ENCODE measurements at regions not wholly inside any gene's neighbourhood (a gene's known extent, or its start where the extent isn't known, plus 50 kb on each side); places are given as distances from the start of the nearest gene placed in this dataset.

GRCh38 chr2:81050580-81051095, 746.1 kb upstream of the LRRTM1 start:
- H3K27ac ChIP-seq (ENCODE audit: control insufficient read depth, insufficient read depth, low read length) = no peak overlapping the region
- TF ChIP-seq EZH2 (IDR thresholded peaks at IDR 0.05; ENCODE audit: low read length) = no peak
- TF ChIP-seq, protein P1, sequence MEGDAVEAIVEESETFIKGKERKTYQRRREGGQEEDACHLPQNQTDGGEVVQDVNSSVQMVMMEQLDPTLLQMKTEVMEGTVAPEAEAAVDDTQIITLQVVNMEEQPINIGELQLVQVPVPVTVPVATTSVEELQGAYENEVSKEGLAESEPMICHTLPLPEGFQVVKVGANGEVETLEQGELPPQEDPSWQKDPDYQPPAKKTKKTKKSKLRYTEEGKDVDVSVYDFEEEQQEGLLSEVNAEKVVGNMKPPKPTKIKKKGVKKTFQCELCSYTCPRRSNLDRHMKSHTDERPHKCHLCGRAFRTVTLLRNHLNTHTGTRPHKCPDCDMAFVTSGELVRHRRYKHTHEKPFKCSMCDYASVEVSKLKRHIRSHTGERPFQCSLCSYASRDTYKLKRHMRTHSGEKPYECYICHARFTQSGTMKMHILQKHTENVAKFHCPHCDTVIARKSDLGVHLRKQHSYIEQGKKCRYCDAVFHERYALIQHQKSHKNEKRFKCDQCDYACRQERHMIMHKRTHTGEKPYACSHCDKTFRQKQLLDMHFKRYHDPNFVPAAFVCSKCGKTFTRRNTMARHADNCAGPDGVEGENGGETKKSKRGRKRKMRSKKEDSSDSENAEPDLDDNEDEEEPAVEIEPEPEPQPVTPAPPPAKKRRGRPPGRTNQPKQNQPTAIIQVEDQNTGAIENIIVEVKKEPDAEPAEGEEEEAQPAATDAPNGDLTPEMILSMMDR (optimal IDR thresholded peaks at IDR 0.05 in 1 of 3, IDR thresholded peaks at IDR 0.05 in 1 of 3, conservative IDR thresholded peaks at IDR 0.05 in 1 of 3; ENCODE audit: extremely low read depth in 1 of 3, insufficient read depth in 2 of 3, low read length in 3 of 3) = no peak
- H4K20me1 ChIP-seq (ENCODE audit: control insufficient read depth, extremely low read depth, insufficient read depth, low read length) = no peaks in the 10 kb centered on the region
- no peak overlapping the region for H3K4me3 ChIP-seq (ENCODE audit: control insufficient read depth in 2 of 3, extremely low read depth in 1 of 3, insufficient read depth in 2 of 3, low read depth in 1 of 3, low read length in 3 of 3)
- H3K9me3 ChIP-seq (ENCODE audit: control insufficient read depth, low read depth, low read length) = no peaks in the 10 kb centered on the region
- DNase-seq (ENCODE audit: low read depth, low spot score) = no peak
- FAIRE-seq = no peak
- no peaks in the 10 kb centered on the region for H3K27me3 ChIP-seq (ENCODE audit: control insufficient read depth, extremely low read depth, insufficient read depth, low read length)
- H3K4me2 ChIP-seq (ENCODE audit: control insufficient read depth, extremely low read depth, insufficient read depth, low read depth, low read length) = no peak overlapping the region
- no peak overlapping the region for H3K9ac ChIP-seq (ENCODE audit: control insufficient read depth, extremely low read depth, insufficient read depth, low read length)
- H3K36me3 ChIP-seq (ENCODE audit: control insufficient read depth in 2 of 2, extremely low read depth in 1 of 2, insufficient read depth in 2 of 2, low read length in 2 of 2) = no peaks in the 10 kb centered on the region
- no peak overlapping the region for H2AFZ ChIP-seq (ENCODE audit: control insufficient read depth, low read length)
- H3K4me1 ChIP-seq (ENCODE audit: control insufficient read depth, extremely low read depth, insufficient read depth, low read length) = no peaks in the 10 kb centered on the region
- no peaks in the 10 kb centered on the region for H3K79me2 ChIP-seq (ENCODE audit: control insufficient read depth, insufficient read depth, low read length)
- dilution Hi-C loops (cut with MboI; ENCODE audit: extremely low pct_ligation_motif_present, low sequenced_read_pairs) = no loop called here
- H3K9me1 ChIP-seq (ENCODE audit: control insufficient read depth, extremely low read depth, insufficient read depth, low read length) = no peaks in the 10 kb centered on the region

- Histone ChIP-seq H3K4me1 (ENCODE audit: control insufficient read depth, extremely low read depth, insufficient read depth, low read length) (no peaks in the 10 kb centered on the region), H3K9ac (ENCODE audit: control insufficient read depth, extremely low read depth, insufficient read depth, low read length) (no peak overlapping the region), H3K27me3 (ENCODE audit: control insufficient read depth, extremely low read depth, insufficient read depth, low read length) (no peaks in the 10 kb centered on the region), H3K79me2 (ENCODE audit: control insufficient read depth, insufficient read depth, low read length) (no peaks in the 10 kb centered on the region), H3K4me2 (ENCODE audit: control insufficient read depth, extremely low read depth, insufficient read depth, low read depth, low read length) (no peak overlapping the region), H2AFZ (ENCODE audit: control insufficient read depth, low read length) (no peak overlapping the region), H3K4me3 (ENCODE audit: control insufficient read depth in 2 of 3, extremely low read depth in 1 of 3, insufficient read depth in 2 of 3, low read depth in 1 of 3, low read length in 3 of 3) (no peak overlapping the region), H3K36me3 (ENCODE audit: control insufficient read depth in 2 of 2, extremely low read depth in 1 of 2, insufficient read depth in 2 of 2, low read length in 2 of 2) (no peaks in the 10 kb centered on the region), H3K27ac (ENCODE audit: control insufficient read depth, insufficient read depth, low read length) (no peak overlapping the region), H3K9me3 (ENCODE audit: control insufficient read depth, low read depth, low read length) (no peaks in the 10 kb centered on the region), H4K20me1 (ENCODE audit: control insufficient read depth, extremely low read depth, insufficient read depth, low read length) (no peaks in the 10 kb centered on the region), H3K9me1 (ENCODE audit: control insufficient read depth, extremely low read depth, insufficient read depth, low read length) (no peaks in the 10 kb centered on the region)
- no peak for TF ChIP-seq EZH2 (IDR thresholded peaks at IDR 0.05; ENCODE audit: low read length)
- TF ChIP-seq, protein P1 (optimal IDR thresholded peaks at IDR 0.05 in 1 of 3, IDR thresholded peaks at IDR 0.05 in 1 of 3, conservative IDR thresholded peaks at IDR 0.05 in 1 of 3; ENCODE audit: extremely low read depth in 1 of 3, insufficient read depth in 2 of 3, low read length in 3 of 3) = no peak
- dilution Hi-C loops (cut with MboI; ENCODE audit: extremely low pct_ligation_motif_present, low sequenced_read_pairs) = no loop called here
- DNase-seq (ENCODE audit: low read depth, low spot score) = no peak
- FAIRE-seq = no peak
Measured at GRCh38 chr2:81043681-81044080, 739.1 kb upstream of the LRRTM1 start.
